ENCODE measurements at regions not wholly inside any gene's neighbourhood (a gene's known extent, or its start where the extent isn't known, plus 50 kb on each side); places are given as distances from the start of the nearest gene placed in this dataset.

DNA sequence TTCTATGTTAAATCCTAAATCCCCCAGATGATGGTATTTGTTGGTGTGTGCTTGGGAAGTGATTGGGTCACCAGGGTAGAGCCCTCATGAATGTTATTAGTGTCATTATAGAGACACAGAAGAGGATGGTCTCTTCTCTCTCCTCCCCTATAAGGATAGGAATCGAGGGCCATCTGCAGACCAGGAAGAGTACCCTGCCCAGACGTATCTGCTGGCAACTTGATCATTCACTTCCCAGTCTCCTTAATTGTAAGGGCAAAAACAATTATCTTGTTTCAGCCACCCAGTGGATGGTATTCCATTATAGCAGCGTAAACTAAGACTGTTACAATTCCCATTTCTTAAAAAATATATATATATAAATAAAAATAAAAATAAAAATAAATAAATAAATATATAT, 892.2 kb downstream of the SI start:
- TF ChIP-seq, protein P1, sequence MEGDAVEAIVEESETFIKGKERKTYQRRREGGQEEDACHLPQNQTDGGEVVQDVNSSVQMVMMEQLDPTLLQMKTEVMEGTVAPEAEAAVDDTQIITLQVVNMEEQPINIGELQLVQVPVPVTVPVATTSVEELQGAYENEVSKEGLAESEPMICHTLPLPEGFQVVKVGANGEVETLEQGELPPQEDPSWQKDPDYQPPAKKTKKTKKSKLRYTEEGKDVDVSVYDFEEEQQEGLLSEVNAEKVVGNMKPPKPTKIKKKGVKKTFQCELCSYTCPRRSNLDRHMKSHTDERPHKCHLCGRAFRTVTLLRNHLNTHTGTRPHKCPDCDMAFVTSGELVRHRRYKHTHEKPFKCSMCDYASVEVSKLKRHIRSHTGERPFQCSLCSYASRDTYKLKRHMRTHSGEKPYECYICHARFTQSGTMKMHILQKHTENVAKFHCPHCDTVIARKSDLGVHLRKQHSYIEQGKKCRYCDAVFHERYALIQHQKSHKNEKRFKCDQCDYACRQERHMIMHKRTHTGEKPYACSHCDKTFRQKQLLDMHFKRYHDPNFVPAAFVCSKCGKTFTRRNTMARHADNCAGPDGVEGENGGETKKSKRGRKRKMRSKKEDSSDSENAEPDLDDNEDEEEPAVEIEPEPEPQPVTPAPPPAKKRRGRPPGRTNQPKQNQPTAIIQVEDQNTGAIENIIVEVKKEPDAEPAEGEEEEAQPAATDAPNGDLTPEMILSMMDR (IDR thresholded peaks at IDR 0.05) = no peak
- TF ChIP-seq ZFX (IDR thresholded peaks at IDR 0.05; ENCODE audit: borderline replicate concordance) = no peak
